ENCODE measurements at regions not wholly inside any gene's neighbourhood (a gene's known extent, or its start where the extent isn't known, plus 50 kb on each side); places are given as distances from the start of the nearest gene placed in this dataset.

DNA sequence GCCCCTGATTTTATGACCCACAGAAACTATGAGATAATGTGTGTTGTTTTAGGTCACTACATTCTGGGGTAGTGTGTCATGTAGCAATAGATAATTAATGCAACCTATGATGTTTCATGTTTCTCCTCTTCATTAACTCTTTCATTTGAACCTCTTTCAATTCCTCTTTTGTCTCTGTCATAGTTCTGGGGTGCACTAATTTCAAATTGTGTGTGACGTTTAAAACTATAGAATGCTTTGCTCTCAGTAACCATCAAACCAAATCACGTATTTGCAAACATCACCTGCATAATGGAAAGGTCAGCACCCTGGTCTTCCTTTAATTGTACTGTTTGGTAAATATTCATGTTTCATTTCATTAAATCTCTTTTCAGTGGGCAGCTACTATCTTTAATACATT is 621.6 kb downstream of the TLR4 start:
- H3K4me2 ChIP-seq: no peak overlapping the region
- peaks cover 66% of the 10 kb centered on the region for H3K9me3 Mint-ChIP-seq
- TF ChIP-seq POLR2AphosphoS5 (IDR thresholded peaks at IDR 0.05; ENCODE audit: low read depth) (no peak), EZH2phosphoT487 (IDR thresholded peaks at IDR 0.05; ENCODE audit: unreplicated experiment) (no peak), ZNF114 (CRISPR knock-in tag; IDR thresholded peaks at IDR 0.05) (no peak), EZH2 (IDR thresholded peaks at IDR 0.05; ENCODE audit: low read depth, unreplicated experiment) (no peak), CREB1 (CRISPR knock-in tag; IDR thresholded peaks at IDR 0.05; ENCODE audit: low read depth) (no peak), STAT1 (IDR thresholded peaks at IDR 0.05; ENCODE audit: unreplicated experiment) (no peak)
- TF ChIP-seq, protein P1, sequence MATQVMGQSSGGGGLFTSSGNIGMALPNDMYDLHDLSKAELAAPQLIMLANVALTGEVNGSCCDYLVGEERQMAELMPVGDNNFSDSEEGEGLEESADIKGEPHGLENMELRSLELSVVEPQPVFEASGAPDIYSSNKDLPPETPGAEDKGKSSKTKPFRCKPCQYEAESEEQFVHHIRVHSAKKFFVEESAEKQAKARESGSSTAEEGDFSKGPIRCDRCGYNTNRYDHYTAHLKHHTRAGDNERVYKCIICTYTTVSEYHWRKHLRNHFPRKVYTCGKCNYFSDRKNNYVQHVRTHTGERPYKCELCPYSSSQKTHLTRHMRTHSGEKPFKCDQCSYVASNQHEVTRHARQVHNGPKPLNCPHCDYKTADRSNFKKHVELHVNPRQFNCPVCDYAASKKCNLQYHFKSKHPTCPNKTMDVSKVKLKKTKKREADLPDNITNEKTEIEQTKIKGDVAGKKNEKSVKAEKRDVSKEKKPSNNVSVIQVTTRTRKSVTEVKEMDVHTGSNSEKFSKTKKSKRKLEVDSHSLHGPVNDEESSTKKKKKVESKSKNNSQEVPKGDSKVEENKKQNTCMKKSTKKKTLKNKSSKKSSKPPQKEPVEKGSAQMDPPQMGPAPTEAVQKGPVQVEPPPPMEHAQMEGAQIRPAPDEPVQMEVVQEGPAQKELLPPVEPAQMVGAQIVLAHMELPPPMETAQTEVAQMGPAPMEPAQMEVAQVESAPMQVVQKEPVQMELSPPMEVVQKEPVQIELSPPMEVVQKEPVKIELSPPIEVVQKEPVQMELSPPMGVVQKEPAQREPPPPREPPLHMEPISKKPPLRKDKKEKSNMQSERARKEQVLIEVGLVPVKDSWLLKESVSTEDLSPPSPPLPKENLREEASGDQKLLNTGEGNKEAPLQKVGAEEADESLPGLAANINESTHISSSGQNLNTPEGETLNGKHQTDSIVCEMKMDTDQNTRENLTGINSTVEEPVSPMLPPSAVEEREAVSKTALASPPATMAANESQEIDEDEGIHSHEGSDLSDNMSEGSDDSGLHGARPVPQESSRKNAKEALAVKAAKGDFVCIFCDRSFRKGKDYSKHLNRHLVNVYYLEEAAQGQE (IDR thresholded peaks at IDR 0.05; ENCODE audit: unreplicated experiment): no peak
- TF ChIP-seq, protein P2, sequence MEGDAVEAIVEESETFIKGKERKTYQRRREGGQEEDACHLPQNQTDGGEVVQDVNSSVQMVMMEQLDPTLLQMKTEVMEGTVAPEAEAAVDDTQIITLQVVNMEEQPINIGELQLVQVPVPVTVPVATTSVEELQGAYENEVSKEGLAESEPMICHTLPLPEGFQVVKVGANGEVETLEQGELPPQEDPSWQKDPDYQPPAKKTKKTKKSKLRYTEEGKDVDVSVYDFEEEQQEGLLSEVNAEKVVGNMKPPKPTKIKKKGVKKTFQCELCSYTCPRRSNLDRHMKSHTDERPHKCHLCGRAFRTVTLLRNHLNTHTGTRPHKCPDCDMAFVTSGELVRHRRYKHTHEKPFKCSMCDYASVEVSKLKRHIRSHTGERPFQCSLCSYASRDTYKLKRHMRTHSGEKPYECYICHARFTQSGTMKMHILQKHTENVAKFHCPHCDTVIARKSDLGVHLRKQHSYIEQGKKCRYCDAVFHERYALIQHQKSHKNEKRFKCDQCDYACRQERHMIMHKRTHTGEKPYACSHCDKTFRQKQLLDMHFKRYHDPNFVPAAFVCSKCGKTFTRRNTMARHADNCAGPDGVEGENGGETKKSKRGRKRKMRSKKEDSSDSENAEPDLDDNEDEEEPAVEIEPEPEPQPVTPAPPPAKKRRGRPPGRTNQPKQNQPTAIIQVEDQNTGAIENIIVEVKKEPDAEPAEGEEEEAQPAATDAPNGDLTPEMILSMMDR (conservative IDR thresholded peaks at IDR 0.05; ENCODE audit: low read depth in 2 of 2): no peak
- no peaks in the 10 kb centered on the region for H3K79me2 ChIP-seq (replicated peaks; ENCODE audit: insufficient read depth)
- H2AFZ ChIP-seq: no peak overlapping the region
- H3K4me3 Mint-ChIP-seq: no peak overlapping the region
- peaks cover 11% of the 10 kb centered on the region for H3K4me1 ChIP-seq (ENCODE audit: insufficient read depth)
- H4K20me1 ChIP-seq (replicated peaks; ENCODE audit: insufficient read depth): no peaks in the 10 kb centered on the region
- DNase-seq (ENCODE audit: low spot score) (no peak), ATAC-seq (no peak)
- H3K4me1 Mint-ChIP-seq: peaks cover 3% of the 10 kb centered on the region; the same call in 1 of the 3 replicates
- no peaks in the 10 kb centered on the region for H3K9me2 ChIP-seq (ENCODE audit: insufficient read depth)
- no peak overlapping the region for H3K4me3 ChIP-seq
- no peaks in the 10 kb centered on the region for H3K36me3 ChIP-seq (ENCODE audit: insufficient read depth)
- H3K27me3 Mint-ChIP-seq (ENCODE audit: insufficient read depth, low read depth, poor library complexity): no peaks in the 10 kb centered on the region
- H3F3A ChIP-seq (replicated peaks; ENCODE audit: low read depth): no peaks in the 10 kb centered on the region
- no peaks in the 10 kb centered on the region for H3K36me3 Mint-ChIP-seq (ENCODE audit: low read depth)
- H3K27ac Mint-ChIP-seq: no peak overlapping the region
- H3K27ac ChIP-seq (ENCODE audit: low read depth): no peak overlapping the region
- H3K27me3 ChIP-seq (ENCODE audit: insufficient read depth): no peaks in the 10 kb centered on the region

DNA sequence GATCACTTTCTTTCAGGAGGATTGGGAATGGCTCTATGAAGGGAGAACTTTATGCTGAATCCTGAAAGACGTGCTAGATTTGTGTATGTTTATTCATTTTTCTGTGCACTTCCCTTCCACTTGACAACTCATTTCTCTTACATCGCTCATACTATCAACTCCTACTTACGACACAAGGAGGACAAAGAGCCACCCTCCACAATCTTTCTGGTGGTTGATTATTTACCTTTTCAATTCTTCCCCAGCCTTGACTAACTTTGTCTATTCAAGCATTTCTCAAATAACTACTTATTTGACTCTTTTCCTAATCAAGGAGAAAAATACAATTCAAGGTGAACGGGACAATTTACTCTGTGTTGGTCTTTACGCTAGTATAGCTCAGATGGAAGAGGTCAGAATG is 622.1 kb downstream of the TLR4 start:
- Histone ChIP-seq H2AFZ (no peak overlapping the region), H3K27ac (ENCODE audit: low read depth) (no peak overlapping the region)
- no peaks in the 10 kb centered on the region for H3K27me3 Mint-ChIP-seq (ENCODE audit: insufficient read depth, low read depth, poor library complexity)
- TF ChIP-seq, protein P3, sequence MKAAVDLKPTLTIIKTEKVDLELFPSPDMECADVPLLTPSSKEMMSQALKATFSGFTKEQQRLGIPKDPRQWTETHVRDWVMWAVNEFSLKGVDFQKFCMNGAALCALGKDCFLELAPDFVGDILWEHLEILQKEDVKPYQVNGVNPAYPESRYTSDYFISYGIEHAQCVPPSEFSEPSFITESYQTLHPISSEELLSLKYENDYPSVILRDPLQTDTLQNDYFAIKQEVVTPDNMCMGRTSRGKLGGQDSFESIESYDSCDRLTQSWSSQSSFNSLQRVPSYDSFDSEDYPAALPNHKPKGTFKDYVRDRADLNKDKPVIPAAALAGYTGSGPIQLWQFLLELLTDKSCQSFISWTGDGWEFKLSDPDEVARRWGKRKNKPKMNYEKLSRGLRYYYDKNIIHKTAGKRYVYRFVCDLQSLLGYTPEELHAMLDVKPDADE (IDR thresholded peaks at IDR 0.05): no peak
- no peak for TF ChIP-seq STAT1 (IDR thresholded peaks at IDR 0.05; ENCODE audit: unreplicated experiment)
- TF ChIP-seq, protein P4, sequence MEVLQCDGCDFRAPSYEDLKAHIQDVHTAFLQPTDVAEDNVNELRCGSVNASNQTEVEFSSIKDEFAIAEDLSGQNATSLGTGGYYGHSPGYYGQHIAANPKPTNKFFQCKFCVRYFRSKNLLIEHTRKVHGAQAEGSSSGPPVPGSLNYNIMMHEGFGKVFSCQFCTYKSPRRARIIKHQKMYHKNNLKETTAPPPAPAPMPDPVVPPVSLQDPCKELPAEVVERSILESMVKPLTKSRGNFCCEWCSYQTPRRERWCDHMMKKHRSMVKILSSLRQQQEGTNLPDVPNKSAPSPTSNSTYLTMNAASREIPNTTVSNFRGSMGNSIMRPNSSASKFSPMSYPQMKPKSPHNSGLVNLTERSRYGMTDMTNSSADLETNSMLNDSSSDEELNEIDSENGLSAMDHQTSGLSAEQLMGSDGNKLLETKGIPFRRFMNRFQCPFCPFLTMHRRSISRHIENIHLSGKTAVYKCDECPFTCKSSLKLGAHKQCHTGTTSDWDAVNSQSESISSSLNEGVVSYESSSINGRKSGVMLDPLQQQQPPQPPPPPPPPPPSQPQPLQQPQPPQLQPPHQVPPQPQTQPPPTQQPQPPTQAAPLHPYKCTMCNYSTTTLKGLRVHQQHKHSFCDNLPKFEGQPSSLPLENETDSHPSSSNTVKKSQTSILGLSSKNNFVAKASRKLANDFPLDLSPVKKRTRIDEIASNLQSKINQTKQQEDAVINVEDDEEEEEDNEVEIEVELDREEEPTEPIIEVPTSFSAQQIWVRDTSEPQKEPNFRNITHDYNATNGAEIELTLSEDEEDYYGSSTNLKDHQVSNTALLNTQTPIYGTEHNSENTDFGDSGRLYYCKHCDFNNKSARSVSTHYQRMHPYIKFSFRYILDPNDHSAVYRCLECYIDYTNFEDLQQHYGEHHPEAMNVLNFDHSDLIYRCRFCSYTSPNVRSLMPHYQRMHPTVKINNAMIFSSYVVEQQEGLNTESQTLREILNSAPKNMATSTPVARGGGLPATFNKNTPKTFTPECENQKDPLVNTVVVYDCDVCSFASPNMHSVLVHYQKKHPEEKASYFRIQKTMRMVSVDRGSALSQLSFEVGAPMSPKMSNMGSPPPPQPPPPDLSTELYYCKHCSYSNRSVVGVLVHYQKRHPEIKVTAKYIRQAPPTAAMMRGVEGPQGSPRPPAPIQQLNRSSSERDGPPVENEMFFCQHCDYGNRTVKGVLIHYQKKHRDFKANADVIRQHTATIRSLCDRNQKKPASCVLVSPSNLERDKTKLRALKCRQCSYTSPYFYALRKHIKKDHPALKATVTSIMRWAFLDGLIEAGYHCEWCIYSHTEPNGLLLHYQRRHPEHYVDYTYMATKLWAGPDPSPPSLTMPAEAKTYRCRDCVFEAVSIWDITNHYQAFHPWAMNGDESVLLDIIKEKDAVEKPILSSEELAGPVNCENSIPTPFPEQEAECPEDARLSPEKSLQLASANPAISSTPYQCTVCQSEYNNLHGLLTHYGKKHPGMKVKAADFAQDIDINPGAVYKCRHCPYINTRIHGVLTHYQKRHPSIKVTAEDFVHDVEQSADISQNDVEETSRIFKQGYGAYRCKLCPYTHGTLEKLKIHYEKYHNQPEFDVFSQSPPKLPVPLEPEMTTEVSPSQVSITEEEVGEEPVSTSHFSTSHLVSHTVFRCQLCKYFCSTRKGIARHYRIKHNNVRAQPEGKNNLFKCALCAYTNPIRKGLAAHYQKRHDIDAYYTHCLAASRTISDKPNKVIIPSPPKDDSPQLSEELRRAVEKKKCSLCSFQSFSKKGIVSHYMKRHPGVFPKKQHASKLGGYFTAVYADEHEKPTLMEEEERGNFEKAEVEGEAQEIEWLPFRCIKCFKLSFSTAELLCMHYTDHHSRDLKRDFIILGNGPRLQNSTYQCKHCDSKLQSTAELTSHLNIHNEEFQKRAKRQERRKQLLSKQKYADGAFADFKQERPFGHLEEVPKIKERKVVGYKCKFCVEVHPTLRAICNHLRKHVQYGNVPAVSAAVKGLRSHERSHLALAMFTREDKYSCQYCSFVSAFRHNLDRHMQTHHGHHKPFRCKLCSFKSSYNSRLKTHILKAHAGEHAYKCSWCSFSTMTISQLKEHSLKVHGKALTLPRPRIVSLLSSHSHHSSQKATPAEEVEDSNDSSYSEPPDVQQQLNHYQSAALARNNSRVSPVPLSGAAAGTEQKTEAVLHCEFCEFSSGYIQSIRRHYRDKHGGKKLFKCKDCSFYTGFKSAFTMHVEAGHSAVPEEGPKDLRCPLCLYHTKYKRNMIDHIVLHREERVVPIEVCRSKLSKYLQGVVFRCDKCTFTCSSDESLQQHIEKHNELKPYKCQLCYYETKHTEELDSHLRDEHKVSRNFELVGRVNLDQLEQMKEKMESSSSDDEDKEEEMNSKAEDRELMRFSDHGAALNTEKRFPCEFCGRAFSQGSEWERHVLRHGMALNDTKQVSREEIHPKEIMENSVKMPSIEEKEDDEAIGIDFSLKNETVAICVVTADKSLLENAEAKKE (CRISPR knock-in tag; IDR thresholded peaks at IDR 0.05): no peak
- TF ChIP-seq CREB1 (CRISPR knock-in tag; IDR thresholded peaks at IDR 0.05; ENCODE audit: low read depth): no peak

More for the DNA sequence above, 622.1 kb downstream of the TLR4 start:
- no peak overlapping the region for H3K27ac Mint-ChIP-seq
- Histone ChIP-seq H4K20me1 (replicated peaks; ENCODE audit: insufficient read depth) (no peaks in the 10 kb centered on the region), H3K79me2 (replicated peaks; ENCODE audit: insufficient read depth) (no peaks in the 10 kb centered on the region), H3K4me3 (no peak overlapping the region), H3K4me2 (no peak overlapping the region), H3K36me3 (ENCODE audit: insufficient read depth) (no peaks in the 10 kb centered on the region), H3F3A (replicated peaks; ENCODE audit: low read depth) (no peaks in the 10 kb centered on the region), H3K4me1 (ENCODE audit: insufficient read depth) (peaks cover 13% of the 10 kb centered on the region), H3K9me2 (ENCODE audit: insufficient read depth) (no peaks in the 10 kb centered on the region), H3K27me3 (ENCODE audit: insufficient read depth) (no peaks in the 10 kb centered on the region)
- DNase-seq (ENCODE audit: low spot score): no peak
- no peak overlapping the region for H3K4me3 Mint-ChIP-seq
- H3K4me1 Mint-ChIP-seq: peaks cover 3% of the 10 kb centered on the region; the same call in 1 of the 3 replicates
- peaks cover 69% of the 10 kb centered on the region for H3K9me3 Mint-ChIP-seq
- ATAC-seq: no peak
- H3K36me3 Mint-ChIP-seq (ENCODE audit: low read depth): no peaks in the 10 kb centered on the region

Measured in GM23338 (cell line).